Progenitor cell of endocrine pancreas (in vitro differentiated cells): ENCODE measurements at regions not wholly inside any gene's neighbourhood (a gene's known extent, or its start where the extent isn't known, plus 50 kb on each side); places are given as distances from the start of the nearest gene placed in this dataset.

Source experiments
- DNase-seq: peaks from one replicate; pipeline ENCODE4 v3.0.0; 2021; ENCODE audit warnings: low spot score; ENCODE audit not compliant: unreplicated experiment
- H3K27ac Mint-ChIP-seq: 2 replicates; pipeline ENCODE4 v1.8.0; 2021; ENCODE audit warnings: mild to moderate bottlenecking, moderate library complexity, mixed read lengths
- H3K27me3 Mint-ChIP-seq: 2 replicates; pipeline ENCODE4 v1.8.0; 2021; ENCODE audit warnings: mixed read lengths
- H3K36me3 Mint-ChIP-seq: 2 replicates; pipeline ENCODE4 v1.8.0; 2022; ENCODE audit warnings: mixed read lengths; ENCODE audit not compliant: insufficient read depth
- H3K4me1 Mint-ChIP-seq: 2 replicates; pipeline ENCODE4 v1.8.0; 2021; ENCODE audit warnings: low read depth, mixed read lengths
- H3K4me3 Mint-ChIP-seq: 2 replicates; pipeline ENCODE4 v1.8.0; 2021; ENCODE audit warnings: low read depth, mild to moderate bottlenecking, moderate library complexity, mixed read lengths
- H3K9me3 Mint-ChIP-seq: 2 replicates; pipeline ENCODE4 v1.8.0; 2021; ENCODE audit warnings: low read depth, mixed read lengths
- TF ChIP-seq, protein P1 (sequence below): fragments of 200-600 bp; sonication (generic); IDR thresholded peaks from one replicate; pipeline ENCODE4 v1.5.0; 2021; ENCODE audit warnings: antibody characterized with exemption, mild to moderate bottlenecking; ENCODE audit not compliant: unreplicated experiment

DNA sequence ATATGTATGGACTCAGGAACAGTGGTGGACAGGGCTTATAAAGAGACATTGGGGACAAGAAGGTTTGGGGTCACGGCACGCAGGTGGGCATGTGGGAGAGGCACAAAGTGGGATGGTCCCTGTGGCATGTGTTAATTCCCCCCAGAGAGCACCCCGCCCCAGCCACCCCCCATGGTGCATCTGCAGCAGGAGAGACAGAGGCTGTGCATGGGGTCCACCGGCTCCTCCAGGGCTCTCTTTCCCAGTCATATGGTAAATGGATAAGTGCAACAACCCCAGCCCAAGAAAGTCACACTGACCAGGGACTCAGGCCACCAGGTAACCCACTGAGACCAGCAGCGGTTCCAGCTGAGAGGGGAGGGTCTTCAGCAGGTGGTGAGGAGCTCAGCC lies 242.1 kb downstream of the BCL11B start:
- Mint-ChIP-seq H3K4me1 (no peaks in the 10 kb centered on the region), H3K27me3 (peaks cover 14% of the 10 kb centered on the region), H3K36me3 (no peaks in the 10 kb centered on the region), H3K9me3 (peaks cover 5% of the 10 kb centered on the region), H3K27ac (no peak overlapping the region), H3K4me3 (no peak overlapping the region)
- DNase-seq = no peak
- TF ChIP-seq, protein P1, sequence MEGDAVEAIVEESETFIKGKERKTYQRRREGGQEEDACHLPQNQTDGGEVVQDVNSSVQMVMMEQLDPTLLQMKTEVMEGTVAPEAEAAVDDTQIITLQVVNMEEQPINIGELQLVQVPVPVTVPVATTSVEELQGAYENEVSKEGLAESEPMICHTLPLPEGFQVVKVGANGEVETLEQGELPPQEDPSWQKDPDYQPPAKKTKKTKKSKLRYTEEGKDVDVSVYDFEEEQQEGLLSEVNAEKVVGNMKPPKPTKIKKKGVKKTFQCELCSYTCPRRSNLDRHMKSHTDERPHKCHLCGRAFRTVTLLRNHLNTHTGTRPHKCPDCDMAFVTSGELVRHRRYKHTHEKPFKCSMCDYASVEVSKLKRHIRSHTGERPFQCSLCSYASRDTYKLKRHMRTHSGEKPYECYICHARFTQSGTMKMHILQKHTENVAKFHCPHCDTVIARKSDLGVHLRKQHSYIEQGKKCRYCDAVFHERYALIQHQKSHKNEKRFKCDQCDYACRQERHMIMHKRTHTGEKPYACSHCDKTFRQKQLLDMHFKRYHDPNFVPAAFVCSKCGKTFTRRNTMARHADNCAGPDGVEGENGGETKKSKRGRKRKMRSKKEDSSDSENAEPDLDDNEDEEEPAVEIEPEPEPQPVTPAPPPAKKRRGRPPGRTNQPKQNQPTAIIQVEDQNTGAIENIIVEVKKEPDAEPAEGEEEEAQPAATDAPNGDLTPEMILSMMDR = no peak

DNA sequence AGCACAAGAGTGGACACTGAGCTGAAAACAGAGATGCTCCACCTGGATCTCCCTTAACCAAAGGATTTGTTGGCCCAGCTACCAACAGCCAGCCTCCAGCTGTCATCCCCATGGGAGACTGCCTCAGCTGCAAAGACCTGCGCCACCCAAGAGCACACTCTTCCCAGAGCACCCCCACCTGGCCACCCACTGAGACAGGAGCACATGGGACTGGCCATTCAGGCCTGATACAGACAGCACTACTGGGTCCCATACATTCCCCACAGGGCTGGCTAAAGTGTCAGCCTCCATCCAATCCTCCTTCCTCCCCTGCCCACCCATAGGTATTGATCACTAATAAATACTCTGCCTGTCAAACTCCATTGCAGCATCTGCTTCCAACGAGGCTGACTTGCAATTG lies 241.5 kb downstream of the BCL11B start:
- no peak overlapping the region for H3K27ac Mint-ChIP-seq
- H3K27me3 Mint-ChIP-seq = peaks cover 17% of the 10 kb centered on the region
- TF ChIP-seq, protein P1 = no peak
- no peaks in the 10 kb centered on the region for H3K36me3 Mint-ChIP-seq
- peaks cover 5% of the 10 kb centered on the region for H3K9me3 Mint-ChIP-seq
- no peak for DNase-seq
- H3K4me1 Mint-ChIP-seq = no peaks in the 10 kb centered on the region
- H3K4me3 Mint-ChIP-seq = no peak overlapping the region

DNA sequence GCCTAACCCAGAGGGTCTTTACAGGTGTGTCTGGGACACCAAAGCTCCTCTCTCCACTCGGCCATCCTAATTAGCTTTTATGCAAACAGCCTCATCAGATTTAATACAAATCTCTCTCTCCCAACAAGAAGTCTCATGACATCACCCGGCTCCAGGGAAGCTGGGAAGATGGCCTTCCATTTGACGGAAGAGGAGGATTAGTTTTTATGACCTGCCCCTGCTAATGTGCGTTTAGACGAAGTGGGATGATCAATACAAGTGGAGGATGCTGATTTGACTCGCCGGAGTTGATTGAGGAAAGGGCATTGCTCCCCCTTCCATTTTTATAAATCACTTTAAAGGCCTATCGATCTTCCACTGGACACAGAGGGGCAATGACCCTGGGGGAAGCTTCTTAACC lies 239.2 kb downstream of the BCL11B start:
- DNase-seq = no peak
- H3K4me1 Mint-ChIP-seq = no peaks in the 10 kb centered on the region
- no peak overlapping the region for H3K27ac Mint-ChIP-seq
- H3K4me3 Mint-ChIP-seq = no peak overlapping the region
- peaks cover 18% of the 10 kb centered on the region for H3K27me3 Mint-ChIP-seq
- TF ChIP-seq, protein P1 = no peak
- no peaks in the 10 kb centered on the region for H3K9me3 Mint-ChIP-seq
- H3K36me3 Mint-ChIP-seq = no peaks in the 10 kb centered on the region

DNA sequence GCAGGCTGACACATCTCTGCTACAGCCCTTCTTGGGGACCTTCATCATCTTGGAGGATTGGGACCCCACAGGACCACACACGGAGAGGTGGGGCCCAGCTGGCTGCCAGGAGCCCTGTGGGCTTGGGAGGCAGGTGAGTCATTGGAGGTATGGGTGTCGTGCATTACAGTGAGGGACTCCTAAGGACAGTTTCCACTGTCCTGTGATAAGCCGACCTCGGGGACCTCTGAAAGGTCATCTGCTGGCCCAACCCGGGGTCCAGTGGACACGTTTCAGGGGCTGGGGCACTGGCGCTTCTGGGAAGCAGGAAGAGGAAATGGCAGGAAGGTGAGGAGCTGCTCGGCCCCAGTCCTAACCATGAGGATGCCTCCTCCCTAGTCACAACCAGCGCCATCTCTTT lies 238.0 kb downstream of the BCL11B start:
- DNase-seq = no peak
- no peaks in the 10 kb centered on the region for H3K4me1 Mint-ChIP-seq
- no peaks in the 10 kb centered on the region for H3K9me3 Mint-ChIP-seq
- TF ChIP-seq, protein P1 = no peak
- H3K27me3 Mint-ChIP-seq = peaks cover 18% of the 10 kb centered on the region
- no peak overlapping the region for H3K4me3 Mint-ChIP-seq
- no peak overlapping the region for H3K27ac Mint-ChIP-seq
- H3K36me3 Mint-ChIP-seq = no peaks in the 10 kb centered on the region

DNA sequence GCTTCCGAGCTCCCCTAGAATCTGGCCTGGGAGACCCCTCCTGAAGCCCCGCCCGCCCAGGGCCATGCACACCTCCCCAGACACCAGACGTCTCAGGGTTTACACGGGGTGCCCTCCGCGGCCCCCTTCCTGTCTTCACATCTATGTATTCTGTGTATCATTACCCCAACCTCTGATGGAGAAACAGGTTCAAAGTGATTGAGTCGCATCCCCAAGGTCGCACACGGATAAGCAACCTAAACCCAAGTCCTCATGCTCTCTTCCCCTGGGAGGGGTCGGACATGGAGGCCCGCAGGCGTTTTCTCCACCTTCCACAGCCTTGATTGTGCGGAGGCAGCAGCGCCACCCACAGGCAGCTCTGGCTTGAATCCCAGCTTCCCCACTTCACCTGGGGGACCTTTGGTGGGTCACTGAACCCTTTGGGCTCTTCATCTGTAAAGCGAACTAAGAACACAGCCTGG lies 237.3 kb downstream of the BCL11B start:
- peaks cover 19% of the 10 kb centered on the region for H3K27me3 Mint-ChIP-seq
- H3K4me1 Mint-ChIP-seq = no peaks in the 10 kb centered on the region
- H3K27ac Mint-ChIP-seq = no peak overlapping the region
- no peaks in the 10 kb centered on the region for H3K9me3 Mint-ChIP-seq
- no peak for DNase-seq
- no peaks in the 10 kb centered on the region for H3K36me3 Mint-ChIP-seq
- TF ChIP-seq, protein P1 = no peak
- H3K4me3 Mint-ChIP-seq = no peak overlapping the region
